GM23338 (cell line): ENCODE measurements at regions not wholly inside any gene's neighbourhood (a gene's known extent, or its start where the extent isn't known, plus 50 kb on each side); places are given as distances from the start of the nearest gene placed in this dataset.

Source experiments
- CREB1 ChIP-seq: fragments of 250-450 bp; sonication (Bioruptor Pico); IDR thresholded peaks from 2 replicates; pipeline ENCODE4 v1.5.0; 2020; ENCODE audit warnings: low read depth, mild to moderate bottlenecking, moderate library complexity
- EZH2 ChIP-seq: fragments of 200-600 bp; sonication (generic); IDR thresholded peaks from one replicate; pipeline ENCODE4 v1.8.0; 2017; ENCODE audit warnings: antibody characterized with exemption, mild to moderate bottlenecking, low read depth; ENCODE audit not compliant: unreplicated experiment
- EZH2phosphoT487 ChIP-seq: fragments of 200-600 bp; sonication (generic); IDR thresholded peaks from one replicate; pipeline ENCODE4 v1.8.1; 2018; ENCODE audit warnings: antibody characterized with exemption; ENCODE audit not compliant: unreplicated experiment
- JUNB ChIP-seq: IDR thresholded peaks from one replicate; pipeline ENCODE4 v1.6.1; 2016; ENCODE audit warnings: antibody characterized with exemption; ENCODE audit not compliant: unreplicated experiment
- NANOG ChIP-seq: IDR thresholded peaks from 2 replicates; pipeline ENCODE4 v1.6.1; 2016; ENCODE audit warnings: antibody characterized with exemption, borderline replicate concordance
- POLR2AphosphoS5 ChIP-seq: IDR thresholded peaks from 2 replicates; pipeline ENCODE4 v1.6.1; 2016; ENCODE audit warnings: antibody characterized with exemption, low read depth
- REST ChIP-seq: IDR thresholded peaks from one replicate; pipeline ENCODE4 v1.6.1; 2018; ENCODE audit warnings: antibody characterized with exemption; ENCODE audit not compliant: unreplicated experiment
- ZNF114 ChIP-seq: fragments of 250-450 bp; sonication (Bioruptor Pico); IDR thresholded peaks from 2 replicates; pipeline ENCODE4 v1.5.0; 2020; ENCODE audit warnings: mild to moderate bottlenecking, moderate library complexity
- TF ChIP-seq, protein P1 (sequence below): fragments of 250-450 bp; sonication (Bioruptor Pico); IDR thresholded peaks from 2 replicates; pipeline ENCODE4 v1.5.0; 2020; ENCODE audit warnings: mild to moderate bottlenecking, moderate library complexity
- TF ChIP-seq, protein P2 (sequence below), 2 experiments: fragments of 200-600 bp in 1 of 2; sonication (generic) in 1 of 2; conservative IDR thresholded peaks; 2 replicates each; pipeline versions ENCODE4 v1.5.1 to v1.6.1; 2016 to 2017; ENCODE audit warnings: antibody characterized with exemption in 2 of 2, low read depth in 2 of 2, mild to moderate bottlenecking in 2 of 2, moderate library complexity in 1 of 2

GRCh38 chr18:68342039-68342659, 372.8 kb downstream of the TMX3 start:
- TF ChIP-seq, protein P1, sequence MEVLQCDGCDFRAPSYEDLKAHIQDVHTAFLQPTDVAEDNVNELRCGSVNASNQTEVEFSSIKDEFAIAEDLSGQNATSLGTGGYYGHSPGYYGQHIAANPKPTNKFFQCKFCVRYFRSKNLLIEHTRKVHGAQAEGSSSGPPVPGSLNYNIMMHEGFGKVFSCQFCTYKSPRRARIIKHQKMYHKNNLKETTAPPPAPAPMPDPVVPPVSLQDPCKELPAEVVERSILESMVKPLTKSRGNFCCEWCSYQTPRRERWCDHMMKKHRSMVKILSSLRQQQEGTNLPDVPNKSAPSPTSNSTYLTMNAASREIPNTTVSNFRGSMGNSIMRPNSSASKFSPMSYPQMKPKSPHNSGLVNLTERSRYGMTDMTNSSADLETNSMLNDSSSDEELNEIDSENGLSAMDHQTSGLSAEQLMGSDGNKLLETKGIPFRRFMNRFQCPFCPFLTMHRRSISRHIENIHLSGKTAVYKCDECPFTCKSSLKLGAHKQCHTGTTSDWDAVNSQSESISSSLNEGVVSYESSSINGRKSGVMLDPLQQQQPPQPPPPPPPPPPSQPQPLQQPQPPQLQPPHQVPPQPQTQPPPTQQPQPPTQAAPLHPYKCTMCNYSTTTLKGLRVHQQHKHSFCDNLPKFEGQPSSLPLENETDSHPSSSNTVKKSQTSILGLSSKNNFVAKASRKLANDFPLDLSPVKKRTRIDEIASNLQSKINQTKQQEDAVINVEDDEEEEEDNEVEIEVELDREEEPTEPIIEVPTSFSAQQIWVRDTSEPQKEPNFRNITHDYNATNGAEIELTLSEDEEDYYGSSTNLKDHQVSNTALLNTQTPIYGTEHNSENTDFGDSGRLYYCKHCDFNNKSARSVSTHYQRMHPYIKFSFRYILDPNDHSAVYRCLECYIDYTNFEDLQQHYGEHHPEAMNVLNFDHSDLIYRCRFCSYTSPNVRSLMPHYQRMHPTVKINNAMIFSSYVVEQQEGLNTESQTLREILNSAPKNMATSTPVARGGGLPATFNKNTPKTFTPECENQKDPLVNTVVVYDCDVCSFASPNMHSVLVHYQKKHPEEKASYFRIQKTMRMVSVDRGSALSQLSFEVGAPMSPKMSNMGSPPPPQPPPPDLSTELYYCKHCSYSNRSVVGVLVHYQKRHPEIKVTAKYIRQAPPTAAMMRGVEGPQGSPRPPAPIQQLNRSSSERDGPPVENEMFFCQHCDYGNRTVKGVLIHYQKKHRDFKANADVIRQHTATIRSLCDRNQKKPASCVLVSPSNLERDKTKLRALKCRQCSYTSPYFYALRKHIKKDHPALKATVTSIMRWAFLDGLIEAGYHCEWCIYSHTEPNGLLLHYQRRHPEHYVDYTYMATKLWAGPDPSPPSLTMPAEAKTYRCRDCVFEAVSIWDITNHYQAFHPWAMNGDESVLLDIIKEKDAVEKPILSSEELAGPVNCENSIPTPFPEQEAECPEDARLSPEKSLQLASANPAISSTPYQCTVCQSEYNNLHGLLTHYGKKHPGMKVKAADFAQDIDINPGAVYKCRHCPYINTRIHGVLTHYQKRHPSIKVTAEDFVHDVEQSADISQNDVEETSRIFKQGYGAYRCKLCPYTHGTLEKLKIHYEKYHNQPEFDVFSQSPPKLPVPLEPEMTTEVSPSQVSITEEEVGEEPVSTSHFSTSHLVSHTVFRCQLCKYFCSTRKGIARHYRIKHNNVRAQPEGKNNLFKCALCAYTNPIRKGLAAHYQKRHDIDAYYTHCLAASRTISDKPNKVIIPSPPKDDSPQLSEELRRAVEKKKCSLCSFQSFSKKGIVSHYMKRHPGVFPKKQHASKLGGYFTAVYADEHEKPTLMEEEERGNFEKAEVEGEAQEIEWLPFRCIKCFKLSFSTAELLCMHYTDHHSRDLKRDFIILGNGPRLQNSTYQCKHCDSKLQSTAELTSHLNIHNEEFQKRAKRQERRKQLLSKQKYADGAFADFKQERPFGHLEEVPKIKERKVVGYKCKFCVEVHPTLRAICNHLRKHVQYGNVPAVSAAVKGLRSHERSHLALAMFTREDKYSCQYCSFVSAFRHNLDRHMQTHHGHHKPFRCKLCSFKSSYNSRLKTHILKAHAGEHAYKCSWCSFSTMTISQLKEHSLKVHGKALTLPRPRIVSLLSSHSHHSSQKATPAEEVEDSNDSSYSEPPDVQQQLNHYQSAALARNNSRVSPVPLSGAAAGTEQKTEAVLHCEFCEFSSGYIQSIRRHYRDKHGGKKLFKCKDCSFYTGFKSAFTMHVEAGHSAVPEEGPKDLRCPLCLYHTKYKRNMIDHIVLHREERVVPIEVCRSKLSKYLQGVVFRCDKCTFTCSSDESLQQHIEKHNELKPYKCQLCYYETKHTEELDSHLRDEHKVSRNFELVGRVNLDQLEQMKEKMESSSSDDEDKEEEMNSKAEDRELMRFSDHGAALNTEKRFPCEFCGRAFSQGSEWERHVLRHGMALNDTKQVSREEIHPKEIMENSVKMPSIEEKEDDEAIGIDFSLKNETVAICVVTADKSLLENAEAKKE: 0 out of 2 replicates have a peak, but pooled peaks have one; percentile 11
- TF ChIP-seq, protein P2, sequence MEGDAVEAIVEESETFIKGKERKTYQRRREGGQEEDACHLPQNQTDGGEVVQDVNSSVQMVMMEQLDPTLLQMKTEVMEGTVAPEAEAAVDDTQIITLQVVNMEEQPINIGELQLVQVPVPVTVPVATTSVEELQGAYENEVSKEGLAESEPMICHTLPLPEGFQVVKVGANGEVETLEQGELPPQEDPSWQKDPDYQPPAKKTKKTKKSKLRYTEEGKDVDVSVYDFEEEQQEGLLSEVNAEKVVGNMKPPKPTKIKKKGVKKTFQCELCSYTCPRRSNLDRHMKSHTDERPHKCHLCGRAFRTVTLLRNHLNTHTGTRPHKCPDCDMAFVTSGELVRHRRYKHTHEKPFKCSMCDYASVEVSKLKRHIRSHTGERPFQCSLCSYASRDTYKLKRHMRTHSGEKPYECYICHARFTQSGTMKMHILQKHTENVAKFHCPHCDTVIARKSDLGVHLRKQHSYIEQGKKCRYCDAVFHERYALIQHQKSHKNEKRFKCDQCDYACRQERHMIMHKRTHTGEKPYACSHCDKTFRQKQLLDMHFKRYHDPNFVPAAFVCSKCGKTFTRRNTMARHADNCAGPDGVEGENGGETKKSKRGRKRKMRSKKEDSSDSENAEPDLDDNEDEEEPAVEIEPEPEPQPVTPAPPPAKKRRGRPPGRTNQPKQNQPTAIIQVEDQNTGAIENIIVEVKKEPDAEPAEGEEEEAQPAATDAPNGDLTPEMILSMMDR (conservative IDR thresholded peaks at IDR 0.05; ENCODE audit: low read depth in 2 of 2): no peak
- TF ChIP-seq POLR2AphosphoS5 (no peak), REST (no peak), CREB1 (no peak), EZH2 (no peak), EZH2phosphoT487 (no peak), NANOG (no peak), JUNB (no peak), ZNF114 (no peak)
